GM12875 (cell line): ENCODE measurements at regions not wholly inside any gene's neighbourhood (a gene's known extent, or its start where the extent isn't known, plus 50 kb on each side); places are given as distances from the start of the nearest gene placed in this dataset.
"Not testable (repeated sequence)": the region's sequence is repeated elsewhere in the genome, so short reads cannot be mapped to it uniquely, and the experiment has no call there.

Experiments
- H3K4me3 ChIP-seq: one replicate; pipeline ENCODE4 v1.5.1; 2011; ENCODE audit warnings: low read depth, low read length, control low read depth
- CTCF ChIP-seq: IDR thresholded peaks from 2 replicates; pipeline ENCODE4 v1.5.1; 2011; ENCODE audit warnings: low read depth, mild to moderate bottlenecking, control low read depth, inconsistent platforms, low read length, moderate library complexity, borderline replicate concordance; ENCODE audit not compliant: insufficient read depth

GRCh38 chr2:180699657-180700361, 280.6 kb upstream of the UBE2E3 start:
- TF ChIP-seq CTCF = no peak

GRCh38 chr2:180698668-180699067, 281.7 kb upstream of the UBE2E3 start:
- no peak for TF ChIP-seq CTCF
- H3K4me3 ChIP-seq = no peak overlapping the region

More at GRCh38 chr2:180699657-180700361, 280.6 kb upstream of the UBE2E3 start:
- H3K4me3 ChIP-seq = no peak overlapping the region

GRCh38 chr2:180695586-180696401, 284.6 kb upstream of the UBE2E3 start:
- TF ChIP-seq CTCF = no peak
- no peak overlapping the region for H3K4me3 ChIP-seq

GRCh38 chr2:180694445-180695421, 285.7 kb upstream of the UBE2E3 start:
- H3K4me3 ChIP-seq = no peak overlapping the region
- TF ChIP-seq CTCF = no peak

GRCh38 chr2:180692322-180692721, 288.1 kb upstream of the UBE2E3 start:
- no peak for TF ChIP-seq CTCF

GRCh38 chr2:180691855-180692223, 288.6 kb upstream of the UBE2E3 start:
- not testable (repeated sequence) for H3K4me3 ChIP-seq

More at GRCh38 chr2:180692322-180692721, 288.1 kb upstream of the UBE2E3 start:
- no peak overlapping the region for H3K4me3 ChIP-seq

GRCh38 chr2:180691186-180691854, 289.1 kb upstream of the UBE2E3 start:
- not testable (repeated sequence) for H3K4me3 ChIP-seq
